COLO668 (cell line): ENCODE measurements at regions not wholly inside any gene's neighbourhood (a gene's known extent, or its start where the extent isn't known, plus 50 kb on each side); places are given as distances from the start of the nearest gene placed in this dataset.
"Not testable (repeated sequence)": the region's sequence is repeated elsewhere in the genome, so short reads cannot be mapped to it uniquely, and the experiment has no call there.

Source experiments
- DNase-seq: peaks from one replicate; lab custom pipeline; 2025; ENCODE audit not compliant: unreplicated experiment; lab: John Stamatoyannopoulos, UW

- DNase-seq, result no peak
These were observed 129.5 kb upstream of the LNX1 start for GRCh38 chr4:53720776-53721175.

DNA sequence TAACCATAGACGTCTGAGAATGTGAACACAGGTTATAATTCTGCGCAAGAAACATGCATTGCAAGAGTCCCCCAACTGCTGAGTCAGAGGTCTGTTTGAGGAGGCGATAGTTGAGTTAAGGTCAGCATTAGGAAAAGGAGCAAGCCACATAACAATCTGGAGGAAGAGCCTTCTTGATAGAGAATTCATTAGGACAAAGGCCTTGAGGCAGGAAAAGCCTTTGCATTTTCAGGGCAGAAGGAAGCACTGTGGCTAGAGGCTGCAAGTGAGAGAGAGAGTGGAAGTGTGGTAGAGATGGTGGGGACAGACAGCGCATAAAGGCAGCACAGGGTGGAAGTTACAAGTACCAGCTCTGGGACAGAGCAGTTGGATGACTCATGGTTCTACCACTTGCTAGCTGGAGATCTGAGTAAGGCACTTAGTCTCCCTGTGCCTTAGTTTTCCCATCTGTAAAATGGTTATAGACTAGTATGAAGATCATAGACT is 125.8 kb upstream of the LNX1 start:
- no peak for DNase-seq

DNA sequence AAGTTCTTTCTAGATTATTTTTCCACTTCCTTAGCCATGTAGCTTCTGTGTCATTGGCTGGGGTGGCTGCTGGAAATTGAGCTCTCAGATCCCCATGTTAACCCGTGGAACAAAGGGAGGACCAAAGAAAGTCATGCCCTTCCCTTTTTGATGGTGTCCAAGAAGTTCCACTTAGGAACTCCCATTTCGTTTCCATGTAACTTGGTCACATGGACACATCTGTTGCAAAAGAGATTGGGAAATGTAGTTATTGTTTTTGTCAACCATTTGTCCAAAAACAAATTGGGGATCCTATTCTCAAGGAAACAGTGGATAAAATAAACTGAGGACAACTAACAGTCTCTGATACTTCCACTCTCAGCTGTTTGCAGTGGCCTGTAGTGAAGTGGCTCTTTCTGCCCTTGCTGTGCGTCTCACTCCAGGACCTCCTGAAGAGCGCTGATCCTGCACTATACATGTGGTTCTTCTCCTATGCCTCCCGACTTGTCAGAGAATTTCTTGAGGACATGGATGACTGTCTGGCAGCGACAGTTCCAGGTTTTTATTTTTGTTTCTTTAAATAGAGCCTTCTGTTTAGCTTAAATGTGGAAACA is 125.3 kb upstream of the LNX1 start:
- no peak for DNase-seq

DNA sequence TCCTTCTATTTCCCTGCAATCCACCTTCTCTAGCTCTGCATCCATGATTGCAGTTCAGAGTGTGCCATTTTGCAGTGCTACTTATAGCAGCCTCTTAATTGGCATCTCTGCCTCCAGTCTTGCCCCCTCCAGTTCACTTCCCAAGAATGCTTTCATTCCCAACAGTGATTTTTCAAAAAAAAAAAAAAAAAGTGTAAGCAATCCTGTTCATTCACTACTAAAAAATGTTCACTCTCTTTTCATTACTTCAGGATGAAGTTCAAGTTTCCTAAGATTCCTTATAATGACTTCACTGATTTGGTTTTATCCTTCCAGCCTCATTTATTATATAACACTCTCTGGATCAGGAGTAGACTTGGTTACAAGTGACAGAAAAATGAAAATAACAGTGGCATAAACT is 124.7 kb upstream of the LNX1 start:
- no peak for DNase-seq

DNA sequence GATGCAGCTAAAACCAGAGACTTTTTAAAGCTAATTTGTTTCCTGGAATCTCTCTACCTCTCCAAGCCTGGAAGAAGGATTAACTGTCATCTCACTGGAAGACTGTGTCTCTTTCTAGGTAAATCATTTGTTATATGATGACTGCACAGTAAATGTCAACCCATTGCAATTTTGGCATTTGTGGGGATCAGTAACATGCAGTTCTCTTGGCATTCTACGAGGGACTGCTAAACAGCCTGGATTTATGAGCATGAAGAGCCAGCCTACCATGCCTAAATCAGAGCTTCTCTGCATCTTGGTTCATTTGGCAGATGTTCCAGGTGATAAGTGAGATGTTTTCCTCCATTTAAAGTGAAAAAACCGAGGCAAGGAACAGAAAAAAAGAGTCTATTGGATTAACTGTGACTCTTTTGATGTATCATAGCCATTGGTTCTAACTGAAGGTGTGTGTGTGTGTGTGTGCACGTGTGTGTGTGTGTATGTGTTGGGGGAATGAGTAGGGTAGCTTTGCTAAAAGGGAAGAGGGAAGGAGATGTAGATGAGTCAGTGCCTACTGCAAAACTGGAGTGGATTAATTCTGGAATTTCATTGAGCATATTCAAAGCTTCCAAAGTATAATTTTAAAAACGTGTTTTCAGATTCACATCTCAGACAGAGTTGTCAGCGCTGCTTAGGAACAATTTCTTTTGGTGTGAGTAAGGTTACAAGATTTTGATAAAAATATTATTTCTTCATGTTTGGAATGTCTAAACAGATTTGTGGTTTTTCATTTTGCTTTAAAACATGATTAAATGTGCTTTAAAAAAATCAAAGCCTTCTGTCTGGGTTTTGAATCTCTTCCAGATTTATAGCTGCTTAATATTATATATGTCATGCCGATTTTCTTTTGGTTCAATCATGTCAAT is 123.2 kb upstream of the LNX1 start:
- DNase-seq, result no peak

- no peak for DNase-seq
These were observed 122.5 kb upstream of the LNX1 start for GRCh38 chr4:53713767-53714166.

DNA sequence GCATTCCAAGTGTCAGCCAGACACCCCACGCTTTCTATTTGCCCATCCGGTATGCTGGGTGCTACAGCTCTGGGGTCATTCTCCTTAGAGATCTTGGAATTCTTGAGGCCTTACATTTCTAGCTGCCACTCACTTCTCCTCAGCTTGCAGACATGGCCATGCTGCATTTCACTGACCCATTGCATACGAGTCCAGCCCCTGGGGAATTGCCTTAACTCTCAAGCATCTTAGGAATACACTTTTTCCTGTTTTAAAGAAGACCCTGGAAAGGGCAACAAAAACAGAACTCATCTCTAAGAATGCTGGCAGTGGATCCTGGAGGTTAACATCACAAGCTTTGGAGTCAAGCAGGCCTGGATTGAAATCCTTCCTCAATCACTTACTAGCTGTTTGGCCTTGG is 122.0 kb upstream of the LNX1 start:
- no peak for DNase-seq

DNA sequence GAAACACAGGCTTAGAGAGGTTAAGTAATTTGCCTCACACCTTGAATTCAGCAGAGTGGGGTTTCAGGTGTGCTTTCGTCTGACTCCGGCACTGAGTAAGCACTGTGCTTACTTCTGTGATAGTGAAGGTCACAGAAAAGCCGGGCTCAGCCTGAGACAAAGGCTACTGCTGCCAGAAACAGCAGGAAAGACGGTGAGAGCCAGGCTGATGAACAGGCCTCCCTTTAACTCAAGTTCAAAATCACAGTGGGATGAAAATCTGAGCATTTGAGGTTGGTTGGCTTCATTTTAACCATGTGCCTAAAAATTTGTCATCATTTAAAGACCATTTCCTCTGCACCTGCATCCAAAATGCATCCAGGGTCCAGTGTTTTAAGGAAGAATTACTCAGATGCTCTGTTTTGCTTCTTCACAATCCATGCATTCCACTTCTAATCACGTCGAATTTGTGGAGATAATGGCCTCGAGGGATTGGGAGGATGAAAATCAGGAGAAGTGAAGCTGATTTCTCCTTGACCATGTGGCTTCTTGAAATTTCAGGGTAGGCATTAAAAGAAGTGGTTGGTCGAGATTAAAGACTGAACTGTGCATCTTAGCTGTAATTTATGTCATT is 121.2 kb upstream of the LNX1 start:
- no peak for DNase-seq

- no peak for DNase-seq
These were observed 120.6 kb upstream of the LNX1 start for GRCh38 chr4:53711926-53712325.

DNA sequence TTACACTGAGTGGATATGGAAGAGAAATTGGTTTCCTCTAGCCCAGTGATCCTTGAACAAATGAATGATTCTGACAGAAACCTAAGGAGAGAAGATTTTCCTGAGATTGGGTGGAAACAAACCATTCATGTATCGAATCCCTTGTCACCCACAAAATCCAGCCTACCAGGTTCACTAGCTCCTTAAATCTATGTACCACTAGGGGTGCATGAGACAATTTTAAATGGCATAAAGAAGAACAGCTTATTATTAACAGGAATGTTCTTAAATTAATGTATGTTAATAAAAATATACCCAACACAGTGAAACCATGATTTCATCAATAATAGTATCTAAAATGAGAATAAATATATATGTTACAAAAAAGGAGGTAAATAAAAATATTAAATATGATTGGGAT is 118.4 kb upstream of the LNX1 start:
- DNase-seq, result no peak

GRCh38 chr4:53707491-53707890 is 116.2 kb upstream of the LNX1 start:
- DNase-seq, result no peak

DNA sequence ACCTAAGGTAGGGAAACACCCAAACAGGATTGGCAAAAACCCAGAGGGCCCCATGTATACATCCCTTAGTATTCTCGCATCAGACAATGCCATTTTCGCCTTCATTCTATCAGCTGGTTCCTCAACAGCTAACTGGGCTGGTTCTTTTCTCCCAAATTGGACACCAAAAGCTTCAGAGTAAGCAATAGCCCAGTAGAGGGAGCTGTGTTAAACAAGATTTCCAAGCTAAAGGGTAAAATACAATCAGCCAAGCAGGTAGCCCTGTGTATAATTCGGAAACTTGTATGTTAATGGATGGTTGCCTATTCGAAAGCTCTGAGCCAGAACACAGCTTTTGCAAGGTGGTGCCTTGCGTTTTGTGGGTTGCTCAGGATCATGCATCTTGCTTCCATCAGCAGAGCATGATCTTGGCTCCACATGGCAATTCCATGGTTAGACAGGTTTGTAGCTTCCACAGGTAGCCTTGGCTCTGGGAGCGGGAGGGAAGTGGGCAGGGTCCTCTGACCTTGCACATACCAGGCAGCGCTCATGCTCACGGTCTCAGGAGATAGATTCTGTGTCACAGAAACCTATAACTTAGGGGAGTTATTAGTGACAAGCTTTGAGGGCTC is 115.2 kb upstream of the LNX1 start:
- DNase-seq, result peak; percentile 5

- DNase-seq, result no peak
These were observed 114.7 kb upstream of the LNX1 start for GRCh38 chr4:53705972-53706371.

- no peak for DNase-seq
These were observed 114.0 kb upstream of the LNX1 start for GRCh38 chr4:53705151-53705764.

DNA sequence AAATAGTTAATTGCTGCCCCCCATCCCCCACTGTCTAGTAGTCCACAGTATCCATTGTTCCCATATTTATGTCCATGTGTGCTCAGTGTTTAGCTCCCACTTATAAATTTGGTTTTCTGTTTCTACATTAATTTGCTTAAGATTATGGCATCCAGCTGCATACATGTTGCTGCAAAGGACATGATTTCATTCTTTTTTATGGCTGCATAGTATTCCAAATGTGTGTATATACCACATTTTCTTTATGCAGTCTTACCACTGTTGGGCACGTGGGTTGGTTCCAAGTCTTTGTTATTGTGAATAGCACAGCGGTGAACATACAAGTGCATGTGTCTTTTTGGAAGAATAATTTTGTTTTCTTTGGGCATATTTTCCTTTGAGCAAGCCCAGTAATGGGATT is 113.0 kb upstream of the LNX1 start:
- DNase-seq, result no peak

DNA sequence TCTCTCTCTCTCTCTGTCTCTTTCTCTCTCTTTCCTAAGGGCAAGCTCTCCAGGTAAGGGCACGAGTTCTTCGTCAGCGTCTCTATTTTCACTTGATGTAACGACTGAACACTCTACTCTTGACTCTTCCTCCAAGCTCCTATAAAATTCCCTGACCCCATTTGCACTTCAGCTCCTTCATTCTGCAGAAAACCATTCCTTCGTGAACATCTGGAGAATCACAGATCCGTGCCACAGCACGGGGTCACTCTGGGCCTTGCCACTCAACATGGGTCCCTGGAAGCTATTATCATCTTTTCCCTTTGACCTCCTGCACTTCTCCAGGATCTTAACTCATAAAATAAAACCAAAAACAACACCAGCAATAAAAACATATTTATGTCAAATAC is 112.0 kb upstream of the LNX1 start:
- no peak for DNase-seq

DNA sequence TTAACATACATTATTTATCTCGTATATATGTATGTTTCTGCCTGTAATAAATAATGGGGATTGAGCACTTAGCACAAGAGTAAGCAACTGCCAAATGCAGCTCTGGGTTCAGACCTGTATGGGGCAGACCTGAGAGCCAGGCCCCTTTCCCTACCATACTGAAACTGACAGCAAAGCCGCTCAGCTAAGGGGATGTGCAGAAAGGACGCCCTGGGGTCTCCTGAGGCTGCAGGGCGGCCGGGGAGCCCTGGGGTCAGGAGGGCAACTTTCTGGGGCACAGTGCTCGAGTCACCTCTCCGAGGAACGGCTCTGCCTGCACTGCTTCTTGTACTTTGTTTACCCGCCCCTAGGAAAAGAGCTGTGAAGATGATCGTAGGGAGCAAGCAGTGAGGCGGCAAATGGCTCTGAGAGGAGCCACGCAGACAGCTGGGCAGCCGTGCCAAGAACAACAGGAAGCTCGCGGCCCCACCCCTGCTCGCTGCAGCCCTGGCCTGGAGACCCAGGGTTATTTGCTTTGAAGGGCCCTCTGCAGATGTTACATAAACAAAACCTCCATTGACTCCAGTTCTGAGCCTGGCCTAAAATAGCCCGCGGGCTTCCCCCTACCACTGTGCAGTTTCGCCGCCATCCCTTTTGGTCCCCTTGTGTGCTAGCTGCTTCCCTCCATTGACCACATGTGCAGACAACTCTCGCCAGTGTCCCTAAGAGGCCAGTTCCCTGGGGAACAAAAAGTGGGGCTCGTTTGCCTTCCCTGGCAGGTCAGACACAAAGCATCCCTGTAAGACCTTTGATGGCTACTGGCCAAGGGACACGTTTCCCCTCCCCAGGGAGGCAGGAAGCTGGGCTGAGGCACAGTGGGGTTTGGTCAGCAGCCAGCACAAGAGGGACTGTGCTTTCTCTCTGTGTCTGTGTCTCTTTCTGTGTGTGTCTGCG is 111.3 kb upstream of the LNX1 start:
- DNase-seq, result peak; percentile 91

DNA sequence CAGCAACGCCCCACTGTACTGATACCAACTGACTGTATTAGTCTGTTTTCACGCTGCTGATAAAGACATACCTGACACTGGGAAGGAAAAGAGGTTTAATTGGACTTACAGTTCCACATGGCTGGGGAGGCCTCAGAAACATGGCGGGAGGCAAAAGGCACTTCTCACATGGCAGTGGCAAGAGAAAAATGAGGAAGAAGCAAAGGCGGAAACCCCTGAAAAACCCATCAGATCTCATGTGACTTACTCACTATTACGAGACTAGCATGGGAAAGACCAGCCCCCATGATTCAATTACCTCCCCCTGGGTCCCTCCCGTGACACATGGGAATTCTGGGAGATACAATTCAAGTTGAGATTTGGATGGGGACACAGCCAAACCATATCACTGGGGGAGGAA is 110.0 kb upstream of the LNX1 start:
- DNase-seq, result not testable (repeated sequence)

- not testable (repeated sequence) for DNase-seq
These were observed 108.0 kb upstream of the LNX1 start for GRCh38 chr4:53699310-53699709.

DNA sequence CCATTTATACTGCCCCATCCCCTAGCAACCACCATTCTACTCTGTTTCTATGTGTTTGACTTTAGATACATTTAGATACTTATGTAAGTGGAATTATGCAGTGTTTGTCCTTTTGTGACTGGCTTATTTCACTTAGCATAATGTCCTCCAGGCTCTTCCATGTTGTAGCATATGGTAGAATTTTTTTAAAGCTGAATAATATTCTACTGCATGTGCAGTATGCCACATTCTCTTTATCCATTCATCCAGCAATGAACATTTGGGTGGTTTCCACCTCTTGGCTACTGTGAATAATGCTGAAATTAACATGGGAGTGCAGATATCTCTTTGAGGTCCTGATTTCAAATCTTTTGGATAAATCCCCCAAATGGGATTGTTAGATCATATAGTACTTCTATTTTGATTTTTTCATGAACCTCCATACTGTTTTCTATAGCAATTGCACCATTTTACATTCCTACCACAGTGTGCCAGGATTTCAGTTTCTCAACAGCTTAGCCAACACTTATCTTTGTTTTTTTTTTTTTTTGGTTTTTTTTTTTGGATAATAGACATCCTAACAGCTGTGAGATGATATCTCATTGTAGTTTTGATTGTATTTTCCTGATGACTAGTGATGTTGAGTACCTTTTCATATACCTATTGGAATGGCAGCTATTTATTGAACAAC is 105.9 kb upstream of the LNX1 start:
- DNase-seq, result no peak
